Esophagus muscularis mucosa (tissue), 4 donors: ENCODE measurements at regions not wholly inside any gene's neighbourhood (a gene's known extent, or its start where the extent isn't known, plus 50 kb on each side); places are given as distances from the start of the nearest gene placed in this dataset.

Source experiments
- DNase-seq: peaks from one replicate; pipeline ENCODE4 v3.0.0-alpha.2; 2017; ENCODE audit errors: extremely low spot score
- H3K27ac ChIP-seq, 4 donors: fragments of 200-600 bp; sonication (generic); replicated peaks in 1 of 4; 1 replicate in 3 of 4; 2 replicates in 1 of 4; pipeline ENCODE4 v1.5.1; 2016 to 2019; ENCODE audit warnings: mild to moderate bottlenecking in 1 of 4
- H3K27me3 ChIP-seq, 4 donors: fragments of 200-600 bp; sonication (generic); one replicate each; pipeline versions ENCODE4 v1.5.1 to v1.6.0; 2016 to 2019
- H3K36me3 ChIP-seq, 4 donors: fragments of 200-600 bp; sonication (generic); one replicate each; pipeline ENCODE4 v1.5.1; 2016 to 2019
- H3K4me1 ChIP-seq, 4 donors: fragments of 200-600 bp; sonication (generic); one replicate each; pipeline ENCODE4 v1.5.1; 2016 to 2019
- H3K4me3 ChIP-seq, 4 donors: fragments of 200-600 bp; sonication (generic); 1 replicate in 2 of 4; 2 replicates in 2 of 4; pipeline ENCODE4 v1.5.1; 2016 to 2019; ENCODE audit warnings: mild to moderate bottlenecking in 4 of 4, moderate library complexity in 1 of 4
- H3K9me3 ChIP-seq, 4 donors: fragments of 200-600 bp; sonication (generic); 1 replicate in 3 of 4; 2 replicates in 1 of 4; pipeline ENCODE4 v1.5.1; 2016 to 2019
- CTCF ChIP-seq, 3 experiments: fragments of 200-600 bp in 2 of 3; fragments of 450-650 bp in 1 of 3; sonication (generic) in 2 of 3; IDR thresholded peaks; one replicate each; pipeline ENCODE4 v1.5.1; 2017 to 2019; ENCODE audit warnings: antibody characterized with exemption in 3 of 3, mild to moderate bottlenecking in 2 of 3, moderate library complexity in 1 of 3
- EP300 ChIP-seq: sonication (generic); formaldehyde crosslinking; IDR thresholded peaks from one replicate; pipeline ENCODE4 v1.6.1; 2017; ENCODE audit warnings: antibody characterized with exemption
- POLR2A ChIP-seq: fragments of 450-650 bp; IDR thresholded peaks from one replicate; pipeline ENCODE4 v1.6.1; 2017; ENCODE audit warnings: antibody characterized with exemption, moderate library complexity, mild to moderate bottlenecking, low read depth
- POLR2AphosphoS5 ChIP-seq, 2 donors: sonication (generic); formaldehyde crosslinking; IDR thresholded peaks; one replicate each; pipeline ENCODE4 v1.6.1; 2017; ENCODE audit warnings: antibody characterized with exemption in 2 of 2
- whole genome bisulfite sequencing: methylation state at CpG from one replicate; pipeline ENCODE4 v1.1.5; 2018; 5-methylcytosine and 5-hydroxymethylcytosine counted together
- intact Hi-C: fragments of 100-400 bp; cut with DNase I; formaldehyde crosslinking; loops from one replicate; pipeline ENCODE4 v1.15.1; 2023

DNA sequence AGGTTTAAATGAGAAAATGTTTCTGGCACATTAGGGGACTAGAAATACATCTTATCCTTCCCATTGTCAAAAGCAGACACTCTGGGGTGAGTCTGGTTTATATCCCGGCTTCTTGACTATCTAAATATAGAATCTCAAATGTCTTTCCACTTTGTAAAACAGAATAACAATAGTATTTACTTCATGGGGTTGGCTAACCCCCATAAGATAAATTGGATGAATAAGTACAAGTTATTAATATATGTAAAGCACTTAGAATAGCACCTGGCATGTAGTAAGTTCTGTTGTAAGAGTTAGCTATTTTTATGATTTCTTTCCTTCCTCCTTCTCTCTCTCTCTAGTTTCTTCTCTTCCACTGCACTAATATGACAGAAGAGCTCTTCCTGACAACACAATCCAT is 499.1 kb downstream of the INSC start:
- TF ChIP-seq POLR2A (no peak), CTCF (IDR thresholded peaks at IDR 0.05) (no peak), POLR2AphosphoS5 (IDR thresholded peaks at IDR 0.05) (no peak), EP300 (no peak)

DNA sequence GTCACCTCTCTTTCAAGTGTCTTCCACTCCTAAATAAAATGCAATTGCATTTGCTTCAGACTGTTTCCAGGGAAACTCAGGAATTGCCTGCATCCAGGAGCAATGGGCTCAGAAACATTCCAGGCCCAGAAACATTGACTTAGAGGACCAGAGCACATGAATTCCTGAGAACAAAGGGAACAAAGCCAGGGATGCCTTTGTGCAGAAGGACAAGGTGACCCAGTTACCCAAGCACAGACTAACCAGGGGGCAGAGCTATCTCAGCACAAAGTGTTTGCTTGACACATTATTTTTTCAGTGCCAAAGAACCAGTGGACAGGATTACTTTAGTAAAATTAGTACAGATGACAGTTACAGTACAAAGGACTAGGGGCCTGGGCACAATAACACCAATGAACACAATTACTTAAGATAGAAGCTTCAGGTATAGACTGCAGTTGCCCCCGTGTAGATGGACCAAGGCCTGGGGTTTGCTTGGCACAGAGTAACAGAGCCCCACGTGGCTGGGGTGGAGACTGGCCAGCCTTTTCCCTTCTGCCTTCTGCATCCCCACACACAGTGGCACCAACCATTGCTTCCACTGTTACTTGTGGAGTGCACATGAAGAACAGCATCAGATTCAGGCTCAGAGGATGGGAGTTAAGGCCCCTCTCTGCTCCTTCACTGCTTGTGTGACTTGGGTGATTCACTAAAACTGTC is 500.8 kb downstream of the INSC start:
- intact Hi-C loops = no loop called here
- 88% methylated on average over 2 of the region's 2 CpGs for WGBS
- Histone ChIP-seq H3K4me1 (peaks cover 24 to 33% (median 26%) of the 10 kb centered on the region in 4 donors), H3K9me3 (no peaks in the 10 kb centered on the region), H3K27ac (no peak overlapping the region), H3K36me3 (no peaks in the 10 kb centered on the region), H3K4me3 (no peak overlapping the region), H3K27me3 (no peaks in the 10 kb centered on the region)
- no peak for DNase-seq
- TF ChIP-seq POLR2A (no peak), EP300 (no peak), POLR2AphosphoS5 (IDR thresholded peaks at IDR 0.05) (no peak), CTCF (IDR thresholded peaks at IDR 0.05) (no peak)

More for the DNA sequence above, 499.1 kb downstream of the INSC start:
- Histone ChIP-seq H3K36me3 (no peaks in the 10 kb centered on the region), H3K27ac (peak overlapping the region in 2 of 4 donors; percentile 1 to 27), H3K4me1 (peaks cover 24 to 33% (median 26%) of the 10 kb centered on the region in 4 donors), H3K27me3 (no peaks in the 10 kb centered on the region), H3K4me3 (no peak overlapping the region), H3K9me3 (no peaks in the 10 kb centered on the region)
- intact Hi-C loops = no loop called here
- WGBS = 31% methylated on average over 1 of the region's 1 CpG
- no peak for DNase-seq

DNA sequence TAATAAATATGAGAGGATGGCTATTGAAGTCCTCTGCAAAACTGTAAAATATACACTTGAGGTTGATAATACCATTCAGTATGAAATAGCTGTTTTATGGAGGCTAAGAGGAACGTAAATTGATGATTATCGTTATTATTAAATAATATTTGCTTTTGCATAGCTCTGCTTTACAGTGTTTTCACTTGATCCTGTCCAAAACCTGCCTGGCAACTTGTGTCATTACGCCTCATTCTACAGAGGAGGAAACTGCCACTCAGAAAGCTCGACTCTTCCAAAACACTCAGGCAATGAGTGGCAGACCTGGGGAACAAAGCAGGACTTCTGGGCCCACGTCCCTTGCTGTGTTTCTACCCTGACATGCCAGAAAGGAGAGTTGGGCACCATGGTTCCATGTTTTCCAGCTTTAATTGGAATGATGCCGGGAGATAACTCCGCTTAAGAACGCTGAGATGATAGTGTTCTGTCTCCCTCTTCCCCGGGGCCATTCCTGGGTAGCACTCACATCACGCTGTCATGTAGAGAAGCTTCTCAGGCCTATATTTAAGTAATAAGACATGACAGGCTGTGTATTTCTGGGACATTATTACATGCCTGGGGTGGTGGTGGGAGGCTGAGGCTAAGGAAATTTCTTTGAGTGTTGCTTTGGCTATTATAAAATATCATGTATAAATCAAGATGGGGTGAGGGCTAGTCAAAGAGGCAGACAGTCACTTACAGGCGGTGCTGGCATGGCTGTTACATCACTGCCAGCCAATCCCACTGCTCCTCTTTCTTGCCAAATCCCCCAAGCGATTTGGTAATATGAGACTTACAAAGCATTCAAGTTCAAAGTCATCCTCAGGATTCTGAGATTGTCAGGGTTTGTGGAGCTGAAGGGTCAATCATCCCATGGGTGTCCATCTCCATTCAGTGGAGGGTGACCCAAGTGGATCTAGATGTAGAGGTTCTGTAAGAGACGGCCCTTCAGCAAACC is 501.7 kb downstream of the INSC start:
- Histone ChIP-seq H3K36me3 (no peaks in the 10 kb centered on the region), H3K4me3 (no peak overlapping the region), H3K27ac (no peak overlapping the region), H3K27me3 (no peaks in the 10 kb centered on the region), H3K4me1 (peaks cover 24 to 33% (median 26%) of the 10 kb centered on the region in 4 donors), H3K9me3 (no peaks in the 10 kb centered on the region)
- 94% methylated on average over 13 of the region's 13 CpGs for WGBS
- intact Hi-C loops = no loop called here
- no peak for DNase-seq
- no peak for TF ChIP-seq POLR2A

GRCh38 chr11:15617126-15617525 is 502.4 kb downstream of the INSC start:
- Histone ChIP-seq H3K36me3 (no peaks in the 10 kb centered on the region), H3K27me3 (no peaks in the 10 kb centered on the region), H3K4me1 (peaks cover 24 to 33% (median 26%) of the 10 kb centered on the region in 4 donors), H3K27ac (no peak overlapping the region), H3K4me3 (no peak overlapping the region), H3K9me3 (no peaks in the 10 kb centered on the region)
- DNase-seq = no peak
- intact Hi-C loops = no loop called here
- 89% methylated on average over 5 of the region's 5 CpGs for WGBS
- TF ChIP-seq POLR2A (no peak), POLR2AphosphoS5 (IDR thresholded peaks at IDR 0.05) (no peak), CTCF (IDR thresholded peaks at IDR 0.05) (no peak), EP300 (no peak)

- intact Hi-C loops = no loop called here
- TF ChIP-seq POLR2AphosphoS5 (IDR thresholded peaks at IDR 0.05) (no peak), POLR2A (no peak), CTCF (IDR thresholded peaks at IDR 0.05) (no peak), EP300 (no peak)
- no peaks in the 10 kb centered on the region for H3K36me3 ChIP-seq
- H3K4me3 ChIP-seq = no peak overlapping the region
- no peaks in the 10 kb centered on the region for H3K27me3 ChIP-seq
- no peak for DNase-seq
- H3K4me1 ChIP-seq = peaks cover 16 to 24% (median 21%) of the 10 kb centered on the region in 4 donors
- 88% methylated on average over 2 of the region's 2 CpGs for WGBS
- no peak overlapping the region for H3K27ac ChIP-seq
- H3K9me3 ChIP-seq = no peaks in the 10 kb centered on the region
Observed at GRCh38 chr11:15618583-15619032, 503.9 kb downstream of the INSC start.
